ENCODE measurements at regions not wholly inside any gene's neighbourhood (a gene's known extent, or its start where the extent isn't known, plus 50 kb on each side); places are given as distances from the start of the nearest gene placed in this dataset.

DNA sequence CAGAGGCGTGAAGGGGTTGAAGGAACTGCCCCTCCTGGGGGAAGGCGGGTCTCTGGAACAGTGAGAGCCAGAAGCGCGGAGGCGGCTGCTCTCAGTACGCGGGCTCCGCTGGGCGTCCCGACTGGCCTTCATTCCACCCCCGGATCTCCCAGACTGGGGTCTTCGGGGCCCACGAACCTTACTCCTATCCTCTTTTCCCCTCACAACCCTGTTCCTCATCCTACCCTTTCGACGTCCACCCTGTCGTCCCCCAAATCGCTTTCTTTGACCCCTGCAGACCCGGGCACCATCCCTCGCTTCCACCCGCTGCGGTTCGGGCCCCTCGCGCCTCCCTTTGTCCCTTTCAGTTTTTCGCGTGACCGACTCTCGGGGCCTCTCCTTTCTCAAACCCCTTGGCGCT lies 2114.6 kb downstream of the TP53TG3F start:
- TF ChIP-seq, protein P1, sequence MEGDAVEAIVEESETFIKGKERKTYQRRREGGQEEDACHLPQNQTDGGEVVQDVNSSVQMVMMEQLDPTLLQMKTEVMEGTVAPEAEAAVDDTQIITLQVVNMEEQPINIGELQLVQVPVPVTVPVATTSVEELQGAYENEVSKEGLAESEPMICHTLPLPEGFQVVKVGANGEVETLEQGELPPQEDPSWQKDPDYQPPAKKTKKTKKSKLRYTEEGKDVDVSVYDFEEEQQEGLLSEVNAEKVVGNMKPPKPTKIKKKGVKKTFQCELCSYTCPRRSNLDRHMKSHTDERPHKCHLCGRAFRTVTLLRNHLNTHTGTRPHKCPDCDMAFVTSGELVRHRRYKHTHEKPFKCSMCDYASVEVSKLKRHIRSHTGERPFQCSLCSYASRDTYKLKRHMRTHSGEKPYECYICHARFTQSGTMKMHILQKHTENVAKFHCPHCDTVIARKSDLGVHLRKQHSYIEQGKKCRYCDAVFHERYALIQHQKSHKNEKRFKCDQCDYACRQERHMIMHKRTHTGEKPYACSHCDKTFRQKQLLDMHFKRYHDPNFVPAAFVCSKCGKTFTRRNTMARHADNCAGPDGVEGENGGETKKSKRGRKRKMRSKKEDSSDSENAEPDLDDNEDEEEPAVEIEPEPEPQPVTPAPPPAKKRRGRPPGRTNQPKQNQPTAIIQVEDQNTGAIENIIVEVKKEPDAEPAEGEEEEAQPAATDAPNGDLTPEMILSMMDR (IDR thresholded peaks at IDR 0.05; ENCODE audit: insufficient read depth in 1 of 2, low read depth in 1 of 2, low read length in 1 of 2, severe bottlenecking in 1 of 2, unreplicated experiment in 1 of 2): no peak
- ChIA-PET CTCF (no interaction called here), POLR2A (no interaction called here)
- H3K4me3 Mint-ChIP-seq (ENCODE audit: unreplicated experiment): no peak overlapping the region
- H3K27me3 Mint-ChIP-seq (ENCODE audit: insufficient read depth, unreplicated experiment): no peaks in the 10 kb centered on the region
- no peaks in the 10 kb centered on the region for H3K36me3 ChIP-seq (ENCODE audit: control insufficient read depth, insufficient read depth, low read length)
- no peaks in the 10 kb centered on the region for H3K36me3 Mint-ChIP-seq (ENCODE audit: insufficient read depth, unreplicated experiment)
- H3K4me3 ChIP-seq (ENCODE audit: low read depth, low read length): no peak overlapping the region
- no peaks in the 10 kb centered on the region for H3K4me1 Mint-ChIP-seq (ENCODE audit: low read depth, unreplicated experiment)
- no peaks in the 10 kb centered on the region for H3K27me3 ChIP-seq (replicated peaks; ENCODE audit: control insufficient read depth, insufficient read depth, low read length)
- no TSS peak for BruUV-seq (replicated peaks)
- H3K4me1 ChIP-seq: no peaks in the 10 kb centered on the region
- no peaks in the 10 kb centered on the region for H3K9me3 ChIP-seq
- no peak for DNase-seq
- intact Hi-C loops (cut with micrococcal nuclease; ENCODE audit: unreplicated experiment): no loop called here
- H3K9me3 Mint-ChIP-seq (ENCODE audit: unreplicated experiment): peaks cover 10% of the 10 kb centered on the region
- H3K27ac Mint-ChIP-seq (ENCODE audit: unreplicated experiment): no peak overlapping the region

DNA sequence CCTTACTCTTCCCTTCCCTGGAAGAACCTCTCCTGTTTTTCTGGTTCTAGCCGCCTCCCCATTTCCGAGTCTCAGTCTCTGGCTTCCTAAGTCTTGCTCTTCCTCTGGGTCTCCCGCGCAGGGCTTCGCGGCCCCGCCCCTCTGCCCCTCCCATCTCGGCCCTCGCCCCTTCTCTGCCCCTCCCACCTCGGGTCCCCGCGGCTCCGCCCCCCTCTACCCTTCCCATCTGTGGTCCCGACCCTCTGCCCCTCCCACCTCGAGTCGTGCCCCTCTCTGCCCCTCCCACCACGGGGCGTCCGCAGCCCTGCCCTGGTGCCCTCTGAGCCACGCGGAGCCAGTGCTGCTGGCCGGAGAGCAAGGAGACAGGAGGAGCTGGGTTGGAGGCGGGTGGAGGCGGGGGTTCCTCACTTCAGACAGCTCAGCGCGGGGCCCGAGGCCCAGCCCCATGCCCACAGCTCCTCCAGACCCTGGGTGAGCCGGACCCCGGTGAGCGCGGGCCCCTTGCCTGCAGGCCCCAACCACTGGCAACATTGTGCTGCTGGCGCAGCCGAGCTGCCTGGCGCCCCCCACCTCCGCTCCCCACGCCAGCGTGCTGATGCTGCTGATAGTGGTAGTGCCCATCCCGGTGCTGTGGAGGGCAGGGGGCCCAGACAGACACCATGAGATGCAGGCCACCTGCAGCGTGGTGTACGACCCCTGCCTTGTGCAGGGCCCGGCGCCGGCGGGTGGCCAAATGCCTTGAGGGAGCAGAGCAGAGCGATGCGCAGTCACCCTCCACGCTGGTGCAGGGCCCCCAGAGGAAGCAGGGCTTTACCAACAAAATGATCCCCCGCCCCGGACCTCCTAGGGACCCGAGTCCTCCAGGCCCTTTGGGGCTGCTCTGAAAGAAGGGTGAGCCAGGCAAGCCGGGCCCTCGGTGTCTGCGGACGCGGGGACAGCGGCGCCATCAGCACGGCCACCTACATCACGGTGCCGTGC lies 2115.3 kb downstream of the TP53TG3F start:
- intact Hi-C loops (cut with micrococcal nuclease; ENCODE audit: unreplicated experiment): no loop called here
- no peaks in the 10 kb centered on the region for H3K27me3 ChIP-seq (replicated peaks; ENCODE audit: control insufficient read depth, insufficient read depth, low read length)
- no TSS peak for BruUV-seq (replicated peaks)
- no peaks in the 10 kb centered on the region for H3K36me3 Mint-ChIP-seq (ENCODE audit: insufficient read depth, unreplicated experiment)
- peaks cover 10% of the 10 kb centered on the region for H3K9me3 Mint-ChIP-seq (ENCODE audit: unreplicated experiment)
- CTCF ChIA-PET: no interaction called here
- no peak overlapping the region for H3K4me3 Mint-ChIP-seq (ENCODE audit: unreplicated experiment)
- H3K36me3 ChIP-seq (ENCODE audit: control insufficient read depth, insufficient read depth, low read length): no peaks in the 10 kb centered on the region
- no peaks in the 10 kb centered on the region for H3K9me3 ChIP-seq
- POLR2A ChIA-PET: no interaction called here
- H3K27me3 Mint-ChIP-seq (ENCODE audit: insufficient read depth, unreplicated experiment): no peaks in the 10 kb centered on the region
- no peaks in the 10 kb centered on the region for H3K4me1 ChIP-seq
- TF ChIP-seq, protein P1 (IDR thresholded peaks at IDR 0.05; ENCODE audit: insufficient read depth in 1 of 2, low read depth in 1 of 2, low read length in 1 of 2, severe bottlenecking in 1 of 2, unreplicated experiment in 1 of 2): no peak
- H3K4me1 Mint-ChIP-seq (ENCODE audit: low read depth, unreplicated experiment): no peaks in the 10 kb centered on the region
- DNase-seq: no peak
- no peak overlapping the region for H3K27ac Mint-ChIP-seq (ENCODE audit: unreplicated experiment)
- H3K4me3 ChIP-seq (ENCODE audit: low read depth, low read length): no peak overlapping the region

DNA sequence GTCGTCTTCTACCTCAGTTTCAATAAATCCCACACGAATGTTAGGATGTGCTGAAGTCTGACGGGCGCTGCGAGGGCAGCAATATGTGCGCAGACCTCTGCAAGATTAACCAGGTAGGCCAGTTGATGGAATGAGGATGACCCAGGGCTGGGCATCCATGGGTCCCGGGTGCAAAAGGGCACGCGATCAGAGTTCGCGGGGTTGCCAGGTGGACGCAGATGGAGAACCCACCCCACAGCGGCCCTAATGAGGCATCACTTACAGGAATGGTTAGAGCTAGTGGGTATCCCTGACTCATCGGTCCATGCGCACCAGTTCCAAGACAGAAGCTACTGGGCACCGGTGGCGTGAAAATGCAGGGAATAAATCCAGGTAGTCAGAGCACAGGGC lies 2116.0 kb downstream of the TP53TG3F start:
- no TSS peak for BruUV-seq (replicated peaks)
- Mint-ChIP-seq H3K27ac (ENCODE audit: unreplicated experiment) (no peak overlapping the region), H3K9me3 (ENCODE audit: unreplicated experiment) (peaks cover 15% of the 10 kb centered on the region), H3K4me3 (ENCODE audit: unreplicated experiment) (no peak overlapping the region), H3K27me3 (ENCODE audit: insufficient read depth, unreplicated experiment) (no peaks in the 10 kb centered on the region), H3K36me3 (ENCODE audit: insufficient read depth, unreplicated experiment) (no peaks in the 10 kb centered on the region), H3K4me1 (ENCODE audit: low read depth, unreplicated experiment) (no peaks in the 10 kb centered on the region)
- intact Hi-C loops (cut with micrococcal nuclease; ENCODE audit: unreplicated experiment): no loop called here
- no peaks in the 10 kb centered on the region for H3K9me3 ChIP-seq
- H3K36me3 ChIP-seq (ENCODE audit: control insufficient read depth, insufficient read depth, low read length): no peaks in the 10 kb centered on the region
- TF ChIP-seq, protein P1 (IDR thresholded peaks at IDR 0.05; ENCODE audit: insufficient read depth in 1 of 2, low read depth in 1 of 2, low read length in 1 of 2, severe bottlenecking in 1 of 2, unreplicated experiment in 1 of 2): no peak
- CTCF ChIA-PET: no interaction called here
- DNase-seq: no peak
- no peaks in the 10 kb centered on the region for H3K4me1 ChIP-seq
- no peak overlapping the region for H3K4me3 ChIP-seq (ENCODE audit: low read depth, low read length)
- POLR2A ChIA-PET: no interaction called here
- no peaks in the 10 kb centered on the region for H3K27me3 ChIP-seq (replicated peaks; ENCODE audit: control insufficient read depth, insufficient read depth, low read length)
